Esophagus muscularis mucosa (tissue), 4 donors: ENCODE measurements at regions not wholly inside any gene's neighbourhood (a gene's known extent, or its start where the extent isn't known, plus 50 kb on each side); places are given as distances from the start of the nearest gene placed in this dataset.

Experiments used
- DNase-seq: peaks from one replicate; pipeline ENCODE4 v3.0.0-alpha.2; 2017; ENCODE audit errors: extremely low spot score
- H3K27ac ChIP-seq, 4 donors: fragments of 200-600 bp; sonication (generic); replicated peaks in 1 of 4; 1 replicate in 3 of 4; 2 replicates in 1 of 4; pipeline ENCODE4 v1.5.1; 2016 to 2019; ENCODE audit warnings: mild to moderate bottlenecking in 1 of 4
- H3K27me3 ChIP-seq, 4 donors: fragments of 200-600 bp; sonication (generic); one replicate each; pipeline versions ENCODE4 v1.5.1 to v1.6.0; 2016 to 2019
- H3K36me3 ChIP-seq, 4 donors: fragments of 200-600 bp; sonication (generic); one replicate each; pipeline ENCODE4 v1.5.1; 2016 to 2019
- H3K4me1 ChIP-seq, 4 donors: fragments of 200-600 bp; sonication (generic); one replicate each; pipeline ENCODE4 v1.5.1; 2016 to 2019
- H3K4me3 ChIP-seq, 4 donors: fragments of 200-600 bp; sonication (generic); 1 replicate in 2 of 4; 2 replicates in 2 of 4; pipeline ENCODE4 v1.5.1; 2016 to 2019; ENCODE audit warnings: mild to moderate bottlenecking in 4 of 4, moderate library complexity in 1 of 4
- H3K9me3 ChIP-seq, 4 donors: fragments of 200-600 bp; sonication (generic); 1 replicate in 3 of 4; 2 replicates in 1 of 4; pipeline ENCODE4 v1.5.1; 2016 to 2019
- CTCF ChIP-seq, 3 experiments: fragments of 200-600 bp in 2 of 3; fragments of 450-650 bp in 1 of 3; sonication (generic) in 2 of 3; IDR thresholded peaks; one replicate each; pipeline ENCODE4 v1.5.1; 2017 to 2019; ENCODE audit warnings: antibody characterized with exemption in 3 of 3, mild to moderate bottlenecking in 2 of 3, moderate library complexity in 1 of 3
- EP300 ChIP-seq: sonication (generic); formaldehyde crosslinking; IDR thresholded peaks from one replicate; pipeline ENCODE4 v1.6.1; 2017; ENCODE audit warnings: antibody characterized with exemption
- POLR2A ChIP-seq: fragments of 450-650 bp; IDR thresholded peaks from one replicate; pipeline ENCODE4 v1.6.1; 2017; ENCODE audit warnings: antibody characterized with exemption, moderate library complexity, mild to moderate bottlenecking, low read depth
- POLR2AphosphoS5 ChIP-seq, 2 donors: sonication (generic); formaldehyde crosslinking; IDR thresholded peaks; one replicate each; pipeline ENCODE4 v1.6.1; 2017; ENCODE audit warnings: antibody characterized with exemption in 2 of 2
- WGBS: methylation state at CpG from one replicate; pipeline ENCODE4 v1.1.5; 2018; 5-methylcytosine and 5-hydroxymethylcytosine counted together
- intact Hi-C: fragments of 100-400 bp; cut with DNase I; formaldehyde crosslinking; loops from one replicate; pipeline ENCODE4 v1.15.1; 2023

DNA sequence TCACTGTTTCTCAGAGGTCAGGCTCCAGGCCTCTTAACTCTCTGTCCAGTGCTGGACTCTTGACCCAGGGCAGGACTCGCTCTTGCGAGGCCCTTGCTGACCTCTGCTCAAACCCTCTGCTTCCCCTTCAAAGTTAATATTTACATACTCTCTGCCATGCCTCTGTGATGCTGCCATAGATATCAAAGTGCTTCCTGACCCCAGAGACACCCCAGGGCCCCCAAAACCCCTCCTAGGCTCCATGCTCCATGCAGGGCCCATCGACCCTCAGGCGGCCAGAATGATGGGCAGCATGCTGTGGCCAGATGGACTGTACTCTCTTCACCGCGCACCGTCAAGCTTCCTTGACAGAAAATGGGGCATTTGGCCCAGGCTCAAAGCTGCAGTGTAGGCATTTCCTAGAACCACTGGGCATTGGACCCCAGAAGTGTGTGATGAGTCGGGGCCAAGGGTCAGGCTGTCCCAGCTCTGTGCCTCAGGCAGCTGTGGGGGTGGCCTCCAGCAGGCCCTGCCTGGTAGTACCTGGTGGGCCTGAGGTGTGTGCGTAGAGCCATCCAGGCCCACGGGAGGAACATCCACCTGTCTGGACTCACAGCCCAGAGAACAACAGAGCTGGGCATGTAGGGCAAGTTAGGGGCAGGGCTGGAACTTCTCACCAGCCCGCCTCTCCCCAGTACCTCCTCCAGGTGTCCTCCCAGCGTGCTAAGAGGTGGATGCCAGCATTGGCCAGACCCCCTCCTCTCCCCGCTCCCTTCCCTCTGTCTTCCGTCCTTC, 142.8 kb downstream of the VEGFA start:
- no peak for TF ChIP-seq POLR2AphosphoS5 (IDR thresholded peaks at IDR 0.05)
- no peak for TF ChIP-seq CTCF (IDR thresholded peaks at IDR 0.05)
- TF ChIP-seq EP300, result no peak
- intact Hi-C loops, result no loop called here
- DNase-seq, result no peak

GRCh38 chr6:43912116-43912577, 142.1 kb downstream of the VEGFA start:
- H3K27ac ChIP-seq, result no peak overlapping the region
- no peaks in the 10 kb centered on the region for H3K27me3 ChIP-seq
- intact Hi-C loops, result no loop called here
- no peak for DNase-seq
- H3K4me1 ChIP-seq, result no peaks in the 10 kb centered on the region
- no peak overlapping the region for H3K4me3 ChIP-seq
- no peaks in the 10 kb centered on the region for H3K9me3 ChIP-seq
- 97% methylated on average over 7 of the region's 7 CpGs for WGBS
- TF ChIP-seq POLR2A (no peak), CTCF (IDR thresholded peaks at IDR 0.05) (no peak), EP300 (no peak), POLR2AphosphoS5 (IDR thresholded peaks at IDR 0.05) (no peak)
- no peaks in the 10 kb centered on the region for H3K36me3 ChIP-seq

More for the DNA sequence above, 142.8 kb downstream of the VEGFA start:
- Histone ChIP-seq H3K4me1 (no peaks in the 10 kb centered on the region), H3K36me3 (no peaks in the 10 kb centered on the region), H3K4me3 (no peak overlapping the region), H3K27ac (no peak overlapping the region), H3K27me3 (no peaks in the 10 kb centered on the region), H3K9me3 (no peaks in the 10 kb centered on the region)
- WGBS, result 90% methylated on average over 14 of the region's 14 CpGs

- no peak overlapping the region for H3K27ac ChIP-seq
- WGBS, result 74% methylated on average over 8 of the region's 8 CpGs
- TF ChIP-seq POLR2A (no peak), EP300 (no peak), CTCF (IDR thresholded peaks at IDR 0.05) (no peak), POLR2AphosphoS5 (IDR thresholded peaks at IDR 0.05) (no peak)
- no peaks in the 10 kb centered on the region for H3K27me3 ChIP-seq
- intact Hi-C loops, result no loop called here
- no peaks in the 10 kb centered on the region for H3K9me3 ChIP-seq
- no peak for DNase-seq
- no peaks in the 10 kb centered on the region for H3K36me3 ChIP-seq
- no peak overlapping the region for H3K4me3 ChIP-seq
- no peaks in the 10 kb centered on the region for H3K4me1 ChIP-seq
These were observed 141.5 kb downstream of the VEGFA start for GRCh38 chr6:43911354-43912115.

DNA sequence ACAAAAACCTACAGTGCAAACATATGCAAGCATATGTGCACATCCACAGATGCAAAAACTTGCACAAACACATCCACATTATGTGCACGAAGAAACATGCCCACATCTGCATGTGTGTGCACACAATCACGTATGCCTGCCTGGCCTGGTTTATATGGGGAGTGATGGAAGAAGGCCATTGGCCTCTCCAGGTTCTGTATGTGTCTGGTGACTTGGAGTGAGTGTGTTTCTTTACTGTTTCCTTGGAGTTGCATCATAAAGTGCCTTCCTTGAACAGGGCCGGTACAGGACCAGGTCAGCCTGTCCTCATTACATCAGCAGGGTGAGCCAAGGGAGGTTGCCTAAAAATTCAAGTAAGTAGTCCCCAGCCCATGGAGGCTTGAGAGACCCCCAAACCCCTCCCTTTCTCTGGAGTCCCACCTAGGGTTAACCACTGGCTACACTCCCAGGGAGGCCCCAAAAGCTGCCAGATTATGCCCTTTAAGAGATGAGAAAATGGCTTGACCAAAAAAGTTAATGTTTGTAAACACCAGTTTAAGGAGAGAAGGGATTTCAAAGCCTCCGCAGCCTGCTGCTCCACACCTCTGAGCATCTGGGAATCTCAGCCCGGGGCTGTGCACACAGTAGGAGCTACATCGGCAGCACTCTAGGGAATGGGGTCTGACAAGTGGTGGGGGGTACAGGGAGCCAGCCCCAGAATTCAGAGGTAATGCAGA, 140.8 kb downstream of the VEGFA start:
- DNase-seq, result no peak
- WGBS, result 75% methylated on average over 6 of the region's 6 CpGs

More for the DNA sequence above, 140.8 kb downstream of the VEGFA start:
- Histone ChIP-seq H3K9me3 (no peaks in the 10 kb centered on the region), H3K36me3 (no peaks in the 10 kb centered on the region), H3K4me3 (no peak overlapping the region), H3K27ac (no peak overlapping the region), H3K4me1 (no peaks in the 10 kb centered on the region), H3K27me3 (no peaks in the 10 kb centered on the region)
- intact Hi-C loops, result no loop called here
- TF ChIP-seq POLR2AphosphoS5 (IDR thresholded peaks at IDR 0.05) (no peak), CTCF (IDR thresholded peaks at IDR 0.05) (no peak), POLR2A (no peak), EP300 (no peak)
